ENCODE measurements at regions not wholly inside any gene's neighbourhood (a gene's known extent, or its start where the extent isn't known, plus 50 kb on each side); places are given as distances from the start of the nearest gene placed in this dataset.

DNA sequence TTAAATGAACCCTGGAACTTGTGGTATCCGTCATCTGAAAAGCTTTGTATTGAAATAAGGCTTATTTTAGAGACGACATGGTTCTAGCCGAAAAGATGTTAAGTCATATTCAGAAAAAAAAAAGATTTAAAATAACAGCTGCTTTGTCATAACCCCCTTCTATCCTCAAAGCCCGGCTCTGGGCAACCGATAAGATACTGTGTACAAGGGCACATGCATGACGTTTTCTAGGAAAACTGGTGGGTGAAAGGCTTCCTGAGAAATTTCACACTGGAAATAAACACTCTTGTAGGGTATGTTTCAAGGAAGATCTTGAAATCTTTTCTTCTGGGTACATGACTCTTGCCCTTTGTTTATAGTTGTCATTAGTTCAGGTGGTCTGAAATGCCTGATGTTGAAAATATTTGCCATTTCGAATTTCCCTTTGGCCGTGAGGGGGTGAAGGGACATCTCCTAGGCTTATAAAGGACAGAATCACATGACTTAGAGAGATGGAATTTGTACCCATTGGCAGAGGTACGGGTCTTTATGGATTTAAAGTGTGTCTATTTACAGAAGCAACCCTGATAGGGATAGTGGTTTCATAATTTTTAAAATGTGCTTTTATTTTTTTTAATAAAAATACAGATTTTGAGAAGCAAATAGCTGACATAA is 232.5 kb downstream of the PTEN start:
- Histone ChIP-seq H3K36me3 (ENCODE audit: insufficient read depth) (no peaks in the 10 kb centered on the region), H3K4me2 (no peak overlapping the region), H3K9ac (no peak overlapping the region), H3K27me3 (ENCODE audit: insufficient read depth, low read depth) (no peaks in the 10 kb centered on the region), H3K27ac (no peak overlapping the region), H2AFZ (ENCODE audit: low read depth) (no peak overlapping the region), H3K79me2 (ENCODE audit: insufficient read depth, low read depth) (no peaks in the 10 kb centered on the region), H3K4me3 (IDR thresholded peaks at IDR 0.05; ENCODE audit: insufficient read depth, low read depth, low read length) (no peak overlapping the region), H4K20me1 (ENCODE audit: insufficient read depth) (no peaks in the 10 kb centered on the region), H3K4me1 (ENCODE audit: low read depth, poor library complexity, severe bottlenecking) (peaks cover 40% of the 10 kb centered on the region)
- TF ChIP-seq, protein P1, sequence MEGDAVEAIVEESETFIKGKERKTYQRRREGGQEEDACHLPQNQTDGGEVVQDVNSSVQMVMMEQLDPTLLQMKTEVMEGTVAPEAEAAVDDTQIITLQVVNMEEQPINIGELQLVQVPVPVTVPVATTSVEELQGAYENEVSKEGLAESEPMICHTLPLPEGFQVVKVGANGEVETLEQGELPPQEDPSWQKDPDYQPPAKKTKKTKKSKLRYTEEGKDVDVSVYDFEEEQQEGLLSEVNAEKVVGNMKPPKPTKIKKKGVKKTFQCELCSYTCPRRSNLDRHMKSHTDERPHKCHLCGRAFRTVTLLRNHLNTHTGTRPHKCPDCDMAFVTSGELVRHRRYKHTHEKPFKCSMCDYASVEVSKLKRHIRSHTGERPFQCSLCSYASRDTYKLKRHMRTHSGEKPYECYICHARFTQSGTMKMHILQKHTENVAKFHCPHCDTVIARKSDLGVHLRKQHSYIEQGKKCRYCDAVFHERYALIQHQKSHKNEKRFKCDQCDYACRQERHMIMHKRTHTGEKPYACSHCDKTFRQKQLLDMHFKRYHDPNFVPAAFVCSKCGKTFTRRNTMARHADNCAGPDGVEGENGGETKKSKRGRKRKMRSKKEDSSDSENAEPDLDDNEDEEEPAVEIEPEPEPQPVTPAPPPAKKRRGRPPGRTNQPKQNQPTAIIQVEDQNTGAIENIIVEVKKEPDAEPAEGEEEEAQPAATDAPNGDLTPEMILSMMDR (conservative IDR thresholded peaks at IDR 0.05; ENCODE audit: low read depth, low read length), result no peak

DNA sequence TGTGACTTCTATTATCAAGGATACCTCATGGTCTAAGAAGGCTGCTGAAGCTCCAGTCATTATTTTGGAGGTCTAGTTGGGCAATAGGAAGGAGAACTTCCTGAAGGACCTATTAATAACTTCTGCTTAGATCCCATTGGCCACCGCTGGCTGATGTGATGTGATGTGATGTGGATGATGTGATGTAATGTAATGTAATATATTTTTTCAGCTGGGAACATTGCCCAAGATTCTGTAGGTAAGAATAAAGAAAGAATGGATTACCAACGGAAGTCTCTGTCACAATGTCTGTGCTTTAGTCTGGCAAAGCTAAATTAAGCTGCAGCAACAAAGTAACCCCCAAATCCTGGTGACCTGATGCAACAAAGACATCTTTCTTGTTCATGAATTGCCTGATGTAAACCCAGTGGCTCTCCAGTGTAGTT is 233.7 kb downstream of the PTEN start:
- Histone ChIP-seq H3K27me3 (ENCODE audit: insufficient read depth, low read depth) (no peaks in the 10 kb centered on the region), H3K4me1 (ENCODE audit: low read depth, poor library complexity, severe bottlenecking) (peaks cover 28% of the 10 kb centered on the region), H3K4me2 (no peak overlapping the region), H3K27ac (no peak overlapping the region), H4K20me1 (ENCODE audit: insufficient read depth) (no peaks in the 10 kb centered on the region), H2AFZ (ENCODE audit: low read depth) (no peak overlapping the region), H3K36me3 (ENCODE audit: insufficient read depth) (no peaks in the 10 kb centered on the region), H3K79me2 (ENCODE audit: insufficient read depth, low read depth) (no peaks in the 10 kb centered on the region), H3K4me3 (IDR thresholded peaks at IDR 0.05; ENCODE audit: insufficient read depth, low read depth, low read length) (no peak overlapping the region), H3K9ac (no peak overlapping the region)
- TF ChIP-seq, protein P1 (conservative IDR thresholded peaks at IDR 0.05; ENCODE audit: low read depth, low read length), result no peak

DNA sequence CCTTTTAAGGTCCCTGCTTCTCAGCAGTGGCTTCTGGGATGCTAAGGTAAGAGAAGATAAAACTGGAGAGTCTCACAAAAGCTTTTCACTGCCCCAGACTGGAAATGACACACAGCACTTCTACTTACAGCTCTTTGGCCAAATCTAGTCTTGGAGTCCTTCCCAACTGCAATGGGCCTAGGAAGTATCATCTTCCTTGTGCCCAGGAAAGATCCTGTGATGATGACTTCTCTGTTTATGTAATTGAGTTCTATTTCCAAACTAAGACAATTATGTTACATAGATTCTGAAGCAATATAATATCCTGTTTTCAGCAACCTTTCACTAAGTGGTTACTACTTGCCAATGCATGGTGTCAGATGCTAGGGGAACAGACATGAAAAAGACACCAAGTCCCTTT is 234.1 kb downstream of the PTEN start:
- H3K27ac ChIP-seq, result no peak overlapping the region
- no peak overlapping the region for H3K4me3 ChIP-seq (IDR thresholded peaks at IDR 0.05; ENCODE audit: insufficient read depth, low read depth, low read length)
- H3K27me3 ChIP-seq (ENCODE audit: insufficient read depth, low read depth), result no peaks in the 10 kb centered on the region
- no peaks in the 10 kb centered on the region for H4K20me1 ChIP-seq (ENCODE audit: insufficient read depth)
- H3K4me1 ChIP-seq (ENCODE audit: low read depth, poor library complexity, severe bottlenecking), result peaks cover 24% of the 10 kb centered on the region
- H3K9ac ChIP-seq, result no peak overlapping the region
- TF ChIP-seq, protein P1 (conservative IDR thresholded peaks at IDR 0.05; ENCODE audit: low read depth, low read length), result no peak
- no peak overlapping the region for H3K4me2 ChIP-seq
- H3K79me2 ChIP-seq (ENCODE audit: insufficient read depth, low read depth), result no peaks in the 10 kb centered on the region
- no peaks in the 10 kb centered on the region for H3K36me3 ChIP-seq (ENCODE audit: insufficient read depth)
- no peak overlapping the region for H2AFZ ChIP-seq (ENCODE audit: low read depth)

DNA sequence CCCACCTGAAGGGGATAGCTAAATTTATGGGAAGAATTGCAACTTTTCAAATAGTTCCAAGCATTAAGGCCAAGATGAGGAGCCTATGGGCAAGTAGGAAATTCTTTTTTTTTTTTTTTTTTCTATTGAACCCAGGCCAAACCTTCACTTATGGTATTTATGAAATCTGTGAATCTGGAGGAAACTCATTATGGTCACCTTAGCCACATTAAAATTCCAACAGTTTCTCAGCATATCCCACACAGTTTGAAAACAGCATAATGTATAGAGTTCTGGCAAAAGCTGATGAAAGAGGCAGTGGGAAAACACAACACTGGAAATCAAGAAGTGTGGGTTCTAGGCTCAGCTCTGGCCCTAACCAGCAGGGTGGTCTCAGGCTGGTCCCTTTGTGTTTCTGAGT is 236.9 kb downstream of the PTEN start:
- Histone ChIP-seq H3K79me2 (ENCODE audit: insufficient read depth, low read depth) (no peaks in the 10 kb centered on the region), H3K36me3 (ENCODE audit: insufficient read depth) (no peaks in the 10 kb centered on the region), H3K27ac (no peak overlapping the region), H3K4me1 (ENCODE audit: low read depth, poor library complexity, severe bottlenecking) (no peaks in the 10 kb centered on the region), H3K4me2 (no peak overlapping the region), H3K9ac (no peak overlapping the region), H3K4me3 (IDR thresholded peaks at IDR 0.05; ENCODE audit: insufficient read depth, low read depth, low read length) (no peak overlapping the region), H4K20me1 (ENCODE audit: insufficient read depth) (no peaks in the 10 kb centered on the region), H2AFZ (ENCODE audit: low read depth) (no peak overlapping the region), H3K27me3 (ENCODE audit: insufficient read depth, low read depth) (no peaks in the 10 kb centered on the region)
- TF ChIP-seq, protein P1 (conservative IDR thresholded peaks at IDR 0.05; ENCODE audit: low read depth, low read length), result no peak
